ENCODE measurements at regions not wholly inside any gene's neighbourhood (a gene's known extent, or its start where the extent isn't known, plus 50 kb on each side); places are given as distances from the start of the nearest gene placed in this dataset.
A peak's percentile ranks its signal among the peaks of the same experiment; 100 is the strongest.

GRCh38 chr4:4794421-4794820, 65.0 kb upstream of the MSX1 start:
- TF ChIP-seq CTCF (IDR thresholded peaks at IDR 0.05) (no peak), POLR2A (IDR thresholded peaks at IDR 0.05) (no peak)
- H3K27ac ChIP-seq = no peak overlapping the region
- H3K27me3 ChIP-seq = no peaks in the 10 kb centered on the region
- DNase-seq = no peak
- H3K9me3 ChIP-seq = no peaks in the 10 kb centered on the region
- H3K36me3 ChIP-seq = no peaks in the 10 kb centered on the region
- H3K4me1 ChIP-seq = no peaks in the 10 kb centered on the region
- intact Hi-C loops (cut with DNase I; ENCODE audit: low total_unique reads) = no loop called here
- no peak overlapping the region for H3K4me3 ChIP-seq

GRCh38 chr4:4792466-4792865, 67.0 kb upstream of the MSX1 start:
- intact Hi-C loops (cut with DNase I; ENCODE audit: low total_unique reads) = no loop called here
- H3K27ac ChIP-seq = peak overlapping the region in 1 of 2 donors; percentile 41
- no peaks in the 10 kb centered on the region for H3K36me3 ChIP-seq
- no peaks in the 10 kb centered on the region for H3K4me1 ChIP-seq
- no peak overlapping the region for H3K4me3 ChIP-seq
- no peak for TF ChIP-seq CTCF (IDR thresholded peaks at IDR 0.05)
- TF ChIP-seq POLR2A (IDR thresholded peaks at IDR 0.05) = no peak
- H3K9me3 ChIP-seq = no peaks in the 10 kb centered on the region
- no peaks in the 10 kb centered on the region for H3K27me3 ChIP-seq
- DNase-seq = no peak

- Histone ChIP-seq H3K4me1 (no peaks in the 10 kb centered on the region), H3K4me3 (no peak overlapping the region), H3K27ac (peak overlapping the region in 1 of 2 donors; percentile 41), H3K27me3 (no peaks in the 10 kb centered on the region), H3K9me3 (no peaks in the 10 kb centered on the region), H3K36me3 (no peaks in the 10 kb centered on the region)
- DNase-seq = peak in 1 of 2 donors; percentile 23
- no peak for TF ChIP-seq POLR2A (IDR thresholded peaks at IDR 0.05)
- TF ChIP-seq CTCF (IDR thresholded peaks at IDR 0.05) = no peak
- intact Hi-C loops (cut with DNase I; ENCODE audit: low total_unique reads) = no loop called here
These were observed 68.0 kb upstream of the MSX1 start for GRCh38 chr4:4791299-4792111.

- H3K9me3 ChIP-seq = no peaks in the 10 kb centered on the region
- H3K4me1 ChIP-seq = no peaks in the 10 kb centered on the region
- no peaks in the 10 kb centered on the region for H3K27me3 ChIP-seq
- intact Hi-C loops (cut with DNase I; ENCODE audit: low total_unique reads) = no loop called here
- no peak overlapping the region for H3K4me3 ChIP-seq
- TF ChIP-seq CTCF (IDR thresholded peaks at IDR 0.05) = no peak
- H3K36me3 ChIP-seq = no peaks in the 10 kb centered on the region
- H3K27ac ChIP-seq = no peak overlapping the region
- no peak for DNase-seq
These were observed 70.0 kb upstream of the MSX1 start for GRCh38 chr4:4789462-4789861.

GRCh38 chr4:4788573-4788972, 70.9 kb upstream of the MSX1 start:
- H3K27me3 ChIP-seq = no peaks in the 10 kb centered on the region
- TF ChIP-seq POLR2A (IDR thresholded peaks at IDR 0.05) (no peak), CTCF (IDR thresholded peaks at IDR 0.05) (no peak)
- H3K9me3 ChIP-seq = no peaks in the 10 kb centered on the region
- H3K4me3 ChIP-seq = no peak overlapping the region
- no peak for DNase-seq
- H3K27ac ChIP-seq = no peak overlapping the region
- intact Hi-C loops (cut with DNase I; ENCODE audit: low total_unique reads) = no loop called here
- no peaks in the 10 kb centered on the region for H3K36me3 ChIP-seq
- no peaks in the 10 kb centered on the region for H3K4me1 ChIP-seq
